Transverse colon (tissue), 4 donors: ENCODE measurements at regions not wholly inside any gene's neighbourhood (a gene's known extent, or its start where the extent isn't known, plus 50 kb on each side); places are given as distances from the start of the nearest gene placed in this dataset.
A peak's percentile ranks its signal among the peaks of the same experiment; 100 is the strongest.

Experiments
- DNase-seq: peaks from one replicate; pipeline ENCODE4 v3.0.0-alpha.2; 2019
- H3K27ac ChIP-seq, 4 donors: fragments of 200-600 bp; sonication (generic); 2 replicates each; pipeline ENCODE4 v1.5.1; 2016 to 2018; ENCODE audit warnings: inconsistent platforms in 4 of 4
- H3K27me3 ChIP-seq: fragments of 200-600 bp; sonication (generic); 2 replicates; pipeline ENCODE4 v1.5.1; 2017; ENCODE audit warnings: inconsistent platforms
- H3K36me3 ChIP-seq, 4 donors: fragments of 200-600 bp; sonication (generic); 2 replicates each; pipeline ENCODE4 v1.5.1; 2017 to 2019; ENCODE audit warnings: inconsistent platforms in 4 of 4
- H3K4me1 ChIP-seq, 4 donors: fragments of 200-600 bp; sonication (generic); 2 replicates each; pipeline ENCODE4 v1.5.1; 2017 to 2020; ENCODE audit warnings: inconsistent platforms in 4 of 4
- H3K4me3 ChIP-seq, 4 donors: fragments of 200-600 bp; sonication (generic); 1 replicate in 1 of 4; 2 replicates in 3 of 4; pipeline versions ENCODE4 v1.5.1 to v1.6.1; 2017 to 2019; ENCODE audit warnings: inconsistent platforms in 4 of 4
- H3K9me3 ChIP-seq, 2 donors: fragments of 200-600 bp; sonication (generic); 2 replicates each; pipeline ENCODE4 v1.5.1; 2017 to 2019; ENCODE audit warnings: inconsistent platforms in 2 of 2
- CTCF ChIP-seq, 5 experiments: fragments of 200-600 bp in 3 of 5; fragments of 450-650 bp in 2 of 5; sonication (generic) in 3 of 5; IDR thresholded peaks; 1 replicate in 2 of 5; 2 replicates in 3 of 5; pipeline ENCODE4 v1.5.1; 2016 to 2017; ENCODE audit warnings: antibody characterized with exemption in 5 of 5, inconsistent platforms in 3 of 5, mild to moderate bottlenecking in 2 of 5, moderate library complexity in 1 of 5
- EP300 ChIP-seq: sonication (generic); formaldehyde crosslinking; IDR thresholded peaks from one replicate; pipeline ENCODE4 v1.6.1; 2017; ENCODE audit warnings: antibody characterized with exemption, low read depth
- POLR2A ChIP-seq: fragments of 450-650 bp; IDR thresholded peaks from one replicate; pipeline ENCODE4 v1.6.1; 2016; ENCODE audit warnings: antibody characterized with exemption, mild to moderate bottlenecking, moderate library complexity
- POLR2AphosphoS5 ChIP-seq, 3 donors: sonication (generic); formaldehyde crosslinking; IDR thresholded peaks; one replicate each; pipeline ENCODE4 v1.6.1; 2016; ENCODE audit warnings: antibody characterized with exemption in 3 of 3
- WGBS, 2 donors: methylation state at CpG; one replicate each; pipeline ENCODE4 v1.1.5; 2018; ENCODE audit warnings: low coverage in 1 of 2; 5-methylcytosine and 5-hydroxymethylcytosine counted together
- in situ Hi-C, 4 donors: fragments of 200-750 bp; cut with MboI; loops; one replicate each; pipeline versions ENCODE4 v1.15.0 to v1.15.1; 2017; ENCODE audit warnings: low sequenced_read_pairs in 3 of 4, low pct_ligation_motif_present in 1 of 4, low pct_unique_long_range_greater_than_20kb in 1 of 4
- intact Hi-C: fragments of 100-400 bp; cut with DNase I; formaldehyde crosslinking; loops from one replicate; pipeline ENCODE4 v1.15.1; 2023; ENCODE audit warnings: low total_unique reads

- DNase-seq, result peak; percentile 21
- Histone ChIP-seq H3K9me3 (no peaks in the 10 kb centered on the region), H3K27ac (peak overlapping the region; percentile 95 to 98 (median 96)), H3K27me3 (peaks cover 42% of the 10 kb centered on the region), H3K4me1 (peaks cover 0 to 59% (median 19%) of the 10 kb centered on the region in 4 donors), H3K36me3 (no peaks in the 10 kb centered on the region), H3K4me3 (peak overlapping the region; percentile 31 to 71 (median 67))
- intact Hi-C loops, result loop anchor here (5.0 to 10.0 kb wide), 3 partner anchors 324 to 837 kb away; partner anchors contain the start of genes FOXP2 and MDFIC
- 17 to 20% methylated on average over 4 to 32 of the region's 32 CpGs for WGBS, 2 donors
- in situ Hi-C loops, result loop anchor here in 3 of 4 donors (10.0 to 25.0 kb wide), 4 partner anchors 324 to 574 kb away; partner anchors contain the start of gene FOXP2 (in 3 of the 3)
- TF ChIP-seq CTCF (IDR thresholded peaks at IDR 0.05) (peak in 2 of 5 experiments; percentile 6 to 16), POLR2AphosphoS5 (IDR thresholded peaks at IDR 0.05) (no peak), POLR2A (no peak), EP300 (no peak)
Measured at GRCh38 chr7:114087653-114088469, 169.1 kb upstream of the PPP1R3A start.

- peak overlapping the region; percentile 65 to 85 (median 70) for H3K4me3 ChIP-seq
- H3K27me3 ChIP-seq, result peaks cover 49% of the 10 kb centered on the region
- H3K27ac ChIP-seq, result peak overlapping the region; percentile 95 to 98 (median 96)
- intact Hi-C loops (loop anchor here (5.0 to 10.0 kb wide), 3 partner anchors 325 to 838 kb away; partner anchors contain the start of genes FOXP2 and MDFIC), in situ Hi-C loops (loop anchor here in 3 of 4 donors (10.0 to 25.0 kb wide), 4 partner anchors 325 to 575 kb away; partner anchors contain the start of gene FOXP2 (in 3 of the 3))
- 2 to 3% methylated on average over 7 to 54 of the region's 54 CpGs for WGBS, 2 donors
- no peaks in the 10 kb centered on the region for H3K9me3 ChIP-seq
- DNase-seq, result peak; percentile 42
- TF ChIP-seq POLR2AphosphoS5 (IDR thresholded peaks at IDR 0.05), result peak in 2 of 3 donors; percentile 30 to 36
- TF ChIP-seq POLR2A, result no peak
- H3K4me1 ChIP-seq, result peaks cover 0 to 67% (median 24%) of the 10 kb centered on the region in 4 donors
- H3K36me3 ChIP-seq, result no peaks in the 10 kb centered on the region
Measured at GRCh38 chr7:114086914-114087652, 168.3 kb upstream of the PPP1R3A start.

DNA sequence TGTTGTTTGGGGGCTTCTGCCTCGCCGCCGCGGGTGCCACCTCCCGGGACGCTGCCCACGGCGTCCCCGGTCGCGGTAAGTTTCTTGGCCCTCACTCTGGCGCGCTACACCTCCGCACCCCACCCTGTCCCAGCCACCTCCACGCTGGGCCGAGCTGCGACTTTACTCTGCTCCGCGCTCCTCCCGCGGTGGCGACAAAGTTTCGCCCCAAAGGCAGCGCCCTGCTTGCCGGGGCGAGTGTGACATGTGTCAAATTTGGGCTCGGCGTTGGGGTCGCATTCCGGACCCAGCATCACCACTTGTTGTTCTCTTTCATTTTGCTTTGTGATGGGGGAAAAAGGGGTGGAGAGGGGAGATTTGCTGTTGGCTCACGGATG, 167.7 kb upstream of the PPP1R3A start:
- intact Hi-C loops, result loop anchor here (5.0 to 10.0 kb wide), 3 partner anchors 326 to 838 kb away; partner anchors contain the start of genes FOXP2 and MDFIC
- H3K4me3 ChIP-seq, result peak overlapping the region; percentile 65 to 85 (median 70)
- WGBS, 2 donors, result 0 to 1% methylated on average over 2 to 29 of the region's 31 CpGs
- in situ Hi-C loops, result loop anchor here in 3 of 4 donors (10.0 to 25.0 kb wide), 4 partner anchors 326 to 576 kb away; partner anchors contain the start of gene FOXP2 (in 3 of the 3)
- peak overlapping the region; percentile 95 to 98 (median 96) for H3K27ac ChIP-seq
- peaks cover 50% of the 10 kb centered on the region for H3K27me3 ChIP-seq
- no peaks in the 10 kb centered on the region for H3K9me3 ChIP-seq
- no peaks in the 10 kb centered on the region for H3K36me3 ChIP-seq
- no peak for TF ChIP-seq EP300
- TF ChIP-seq CTCF (IDR thresholded peaks at IDR 0.05), result no peak
- no peak for TF ChIP-seq POLR2A
- TF ChIP-seq POLR2AphosphoS5 (IDR thresholded peaks at IDR 0.05), result no peak
- DNase-seq, result peak; percentile 49
- H3K4me1 ChIP-seq, result peaks cover 0 to 68% (median 24%) of the 10 kb centered on the region in 4 donors

DNA sequence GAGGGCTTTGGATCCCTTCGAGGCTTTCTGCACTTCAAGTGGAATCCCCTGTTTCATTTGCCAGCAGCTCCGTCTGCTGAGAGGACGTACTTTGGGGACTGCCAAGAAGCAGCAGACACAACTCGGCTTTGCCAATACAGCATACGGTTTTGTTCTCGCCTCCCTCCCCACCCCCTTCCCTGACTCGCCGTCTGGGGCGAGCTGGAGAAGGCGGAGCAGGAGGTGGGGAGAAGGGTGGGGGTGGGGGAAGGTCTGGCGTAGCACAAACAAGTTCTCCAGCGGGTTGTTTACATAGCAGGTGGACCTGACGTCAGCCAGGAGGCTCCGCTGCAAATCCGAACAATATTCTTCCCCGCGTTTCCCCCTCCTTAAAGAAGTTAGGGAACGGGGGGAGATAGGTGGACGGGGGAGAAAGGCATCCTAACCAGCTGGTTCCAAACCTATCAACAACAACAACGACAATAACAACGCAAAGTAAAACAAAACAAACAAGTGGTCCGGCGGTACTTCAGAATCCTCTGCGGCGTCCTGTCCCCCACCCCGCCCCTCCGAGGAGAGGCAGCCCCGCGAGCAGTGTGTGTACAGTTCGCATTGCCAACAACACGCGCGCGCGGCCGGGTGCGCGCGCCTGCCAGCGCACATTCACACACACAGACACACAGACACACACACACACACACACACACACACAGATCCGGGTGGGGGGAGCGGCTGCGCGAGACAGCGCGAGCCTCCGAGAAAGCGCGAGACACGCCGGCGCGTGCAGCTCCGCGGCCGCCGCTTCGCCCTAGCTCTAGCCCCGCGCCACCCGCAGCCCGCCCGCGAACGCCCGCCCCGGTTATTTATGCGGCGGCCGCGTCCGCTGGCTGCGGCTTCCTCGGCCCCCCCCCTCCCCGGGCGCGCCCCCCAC, 167.0 kb upstream of the PPP1R3A start:
- 0 to 2% methylated on average over 9 to 26 of the region's 77 CpGs for WGBS, 2 donors

More for the DNA sequence above, 167.0 kb upstream of the PPP1R3A start:
- intact Hi-C loops, result loop anchor here (5.0 to 10.0 kb wide), 3 partner anchors 326 to 839 kb away; partner anchors contain the start of genes FOXP2 and MDFIC
- TF ChIP-seq EP300 (peak; percentile 7), POLR2A (peak; percentile 82), CTCF (IDR thresholded peaks at IDR 0.05) (no peak), POLR2AphosphoS5 (IDR thresholded peaks at IDR 0.05) (peak; percentile 92 to 95 (median 92))
- no peaks in the 10 kb centered on the region for H3K9me3 ChIP-seq
- peak overlapping the region; percentile 95 to 98 (median 96) for H3K27ac ChIP-seq
- in situ Hi-C loops, result loop anchor here in 3 of 4 donors (10.0 to 25.0 kb wide), 4 partner anchors 326 to 576 kb away; partner anchors contain the start of gene FOXP2 (in 3 of the 3)
- H3K36me3 ChIP-seq, result no peaks in the 10 kb centered on the region
- peak; percentile 90 for DNase-seq
- peaks cover 0 to 65% (median 24%) of the 10 kb centered on the region in 4 donors for H3K4me1 ChIP-seq
- H3K27me3 ChIP-seq, result peaks cover 50% of the 10 kb centered on the region
- peak overlapping the region; percentile 65 to 85 (median 70) for H3K4me3 ChIP-seq
